ENCODE measurements at regions not wholly inside any gene's neighbourhood (a gene's known extent, or its start where the extent isn't known, plus 50 kb on each side); places are given as distances from the start of the nearest gene placed in this dataset.

GRCh38 chr11:92276773-92277172, 52.2 kb downstream of the FAT3 start:
- no peak for DNase-seq

- DNase-seq = no peak
These were observed 53.3 kb downstream of the FAT3 start for GRCh38 chr11:92277871-92278270.

- no peak for DNase-seq
These were observed 54.3 kb downstream of the FAT3 start for GRCh38 chr11:92278791-92279433.

GRCh38 chr11:92284107-92284506, 59.5 kb downstream of the FAT3 start:
- DNase-seq = no peak

GRCh38 chr11:92284558-92284957, 59.9 kb downstream of the FAT3 start:
- DNase-seq = no peak

- no peak for DNase-seq
These were observed 61.2 kb downstream of the FAT3 start for GRCh38 chr11:92285776-92286175.

GRCh38 chr11:92286709-92287108, 62.1 kb downstream of the FAT3 start:
- DNase-seq = no peak

GRCh38 chr11:92295175-92296137, 70.8 kb downstream of the FAT3 start:
- no peak for DNase-seq

GRCh38 chr11:92296138-92296515, 71.5 kb downstream of the FAT3 start:
- no peak for DNase-seq

GRCh38 chr11:92297567-92298553, 73.2 kb downstream of the FAT3 start:
- no peak for DNase-seq

GRCh38 chr11:92300876-92301275, 76.3 kb downstream of the FAT3 start:
- no peak for DNase-seq

- DNase-seq = no peak
These were observed 78.2 kb downstream of the FAT3 start for GRCh38 chr11:92302770-92303169.

GRCh38 chr11:92304271-92304670, 79.7 kb downstream of the FAT3 start:
- DNase-seq = no peak

GRCh38 chr11:92306966-92307510, 82.4 kb downstream of the FAT3 start:
- no peak for DNase-seq

GRCh38 chr11:92308366-92308765, 83.7 kb downstream of the FAT3 start:
- no peak for DNase-seq

- no peak for DNase-seq
These were observed 87.2 kb downstream of the FAT3 start for GRCh38 chr11:92311616-92312449.

GRCh38 chr11:92313784-92314183, 89.2 kb downstream of the FAT3 start:
- no peak for DNase-seq

- DNase-seq = no peak
These were observed 89.9 kb downstream of the FAT3 start for GRCh38 chr11:92314499-92314898.

GRCh38 chr11:92316106-92316809, 91.6 kb downstream of the FAT3 start:
- no peak for DNase-seq

- DNase-seq = no peak
These were observed 92.6 kb downstream of the FAT3 start for GRCh38 chr11:92317222-92317621.

GRCh38 chr11:92317721-92318120, 93.1 kb downstream of the FAT3 start:
- no peak for DNase-seq
